Heart left ventricle (tissue), 13 donors: ENCODE measurements at regions not wholly inside any gene's neighbourhood (a gene's known extent, or its start where the extent isn't known, plus 50 kb on each side); places are given as distances from the start of the nearest gene placed in this dataset.

Source experiments
- POLR2A ChIP-seq, 2 donors: fragments of 450-650 bp; IDR thresholded peaks; one replicate each; pipeline ENCODE4 v1.6.1; 2017; ENCODE audit warnings: antibody characterized with exemption in 2 of 2, mild to moderate bottlenecking in 2 of 2, moderate library complexity in 2 of 2
- TF ChIP-seq, protein P1 (sequence below), 12 donors: fragments of 200-600 bp; sonication (generic) in 4 of 12; IDR thresholded peaks; one replicate each; pipeline versions ENCODE4 v1.5.0 to v1.8.0; 2018 to 2022; ENCODE audit warnings: antibody characterized with exemption in 12 of 12, mild to moderate bottlenecking in 5 of 12
- donor health status: ischemic (EF 13 %, LVEDD 7.1; RV severe dilation, severe dysfunction).
- donor health status: DM: no; HTN: yes; CAD: no.
- donor health status: DM: no; HTN: no; CAD: no.
- donor health status: ischemic (EF 25% LVEDD 6.9; RV normal size, moderate dysfunction).
- donor health status: ischemic (EF 25% LVEDD 5.7; RV mildly dilated, moderate dysfunction).
- donor health status: ischemic (EF 35%, LVEDD 5.7; RV mildly dilated, moderate dysfunction).
- donor health status: nonischemic (EF 11% LVEDD 7.7; RV severe dilation, severe dysfunction).
- donor health status: DM: yes; HTN: yes; CAD: no.
- donor health status: PGD.
- donor health status: ischemic (EF 29% LVEDD 5.4; RV normal size, mild dysfunction).
- donor health status: nonischemic (EF 23%, LVEDD 6.1; RV moderate dilation, normal function).

DNA sequence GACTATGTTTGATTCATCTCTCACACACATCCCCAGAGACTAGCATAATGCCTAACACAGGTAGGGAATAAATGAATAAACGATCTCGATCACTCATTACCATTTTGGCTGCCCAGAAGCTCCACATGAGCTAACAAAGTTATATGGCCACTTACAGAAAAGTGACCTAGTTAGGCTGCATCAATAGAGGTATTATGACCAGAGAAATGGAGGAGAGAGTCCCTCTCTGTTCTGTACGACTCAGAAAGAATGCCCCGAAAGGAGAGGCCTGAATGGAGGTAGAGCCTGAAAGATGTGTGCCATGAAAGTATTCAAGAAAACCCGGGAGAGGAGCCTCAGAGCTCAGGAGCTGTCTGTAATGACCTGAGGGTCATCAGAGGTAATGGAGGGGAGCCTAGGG lies 208.2 kb upstream of the GRIK3 start:
- TF ChIP-seq, protein P1, sequence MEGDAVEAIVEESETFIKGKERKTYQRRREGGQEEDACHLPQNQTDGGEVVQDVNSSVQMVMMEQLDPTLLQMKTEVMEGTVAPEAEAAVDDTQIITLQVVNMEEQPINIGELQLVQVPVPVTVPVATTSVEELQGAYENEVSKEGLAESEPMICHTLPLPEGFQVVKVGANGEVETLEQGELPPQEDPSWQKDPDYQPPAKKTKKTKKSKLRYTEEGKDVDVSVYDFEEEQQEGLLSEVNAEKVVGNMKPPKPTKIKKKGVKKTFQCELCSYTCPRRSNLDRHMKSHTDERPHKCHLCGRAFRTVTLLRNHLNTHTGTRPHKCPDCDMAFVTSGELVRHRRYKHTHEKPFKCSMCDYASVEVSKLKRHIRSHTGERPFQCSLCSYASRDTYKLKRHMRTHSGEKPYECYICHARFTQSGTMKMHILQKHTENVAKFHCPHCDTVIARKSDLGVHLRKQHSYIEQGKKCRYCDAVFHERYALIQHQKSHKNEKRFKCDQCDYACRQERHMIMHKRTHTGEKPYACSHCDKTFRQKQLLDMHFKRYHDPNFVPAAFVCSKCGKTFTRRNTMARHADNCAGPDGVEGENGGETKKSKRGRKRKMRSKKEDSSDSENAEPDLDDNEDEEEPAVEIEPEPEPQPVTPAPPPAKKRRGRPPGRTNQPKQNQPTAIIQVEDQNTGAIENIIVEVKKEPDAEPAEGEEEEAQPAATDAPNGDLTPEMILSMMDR (IDR thresholded peaks at IDR 0.05), result no peak
- no peak for TF ChIP-seq POLR2A (IDR thresholded peaks at IDR 0.05)
